Mesenchymal stem cell (in vitro differentiated cells and primary cell): ENCODE measurements at regions not wholly inside any gene's neighbourhood (a gene's known extent, or its start where the extent isn't known, plus 50 kb on each side); places are given as distances from the start of the nearest gene placed in this dataset.

Experiments
- DNase-seq: peaks from one replicate; pipeline ENCODE4 v3.0.0-alpha.2; 2013
- H2AFZ ChIP-seq: one replicate; pipeline ENCODE4 v1.6.1; 2013; ENCODE audit warnings: low read depth, mild to moderate bottlenecking, control low read depth, inconsistent platforms, low read length, moderate library complexity
- H2AK5ac ChIP-seq: 2 replicates; pipeline ENCODE4 v1.6.1; 2013; ENCODE audit warnings: low read length, moderate library complexity, mild to moderate bottlenecking, inconsistent platforms; ENCODE audit not compliant: severe bottlenecking
- H2BK120ac ChIP-seq: one replicate; pipeline ENCODE4 v1.6.1; 2013; ENCODE audit warnings: low read depth, mild to moderate bottlenecking, inconsistent platforms, low read length, moderate library complexity
- H2BK12ac ChIP-seq, 2 experiments: one replicate each; pipeline ENCODE4 v1.6.1; 2013; ENCODE audit warnings: inconsistent platforms in 2 of 2, low read length in 2 of 2, mild to moderate bottlenecking in 2 of 2, moderate library complexity in 2 of 2, control low read depth in 1 of 2
- H2BK15ac ChIP-seq: one replicate; pipeline ENCODE4 v1.6.1; 2013; ENCODE audit warnings: mild to moderate bottlenecking, low read depth, inconsistent platforms; ENCODE audit not compliant: poor library complexity, severe bottlenecking
- H2BK5ac ChIP-seq: 2 replicates; pipeline ENCODE4 v1.6.1; 2013; ENCODE audit warnings: low read depth, mild to moderate bottlenecking, low read length, control low read depth, inconsistent platforms; ENCODE audit not compliant: poor library complexity, severe bottlenecking
- H3K14ac ChIP-seq, 2 experiments: one replicate each; pipeline ENCODE4 v1.6.1; 2013; ENCODE audit warnings: inconsistent platforms in 2 of 2, low read length in 2 of 2, control low read depth in 1 of 2, mild to moderate bottlenecking in 1 of 2, moderate library complexity in 1 of 2
- H3K18ac ChIP-seq, 2 experiments: one replicate each; pipeline ENCODE4 v1.6.1; 2013; ENCODE audit warnings: inconsistent platforms in 2 of 2, low read length in 2 of 2, control low read depth in 1 of 2, low read depth in 1 of 2, mild to moderate bottlenecking in 1 of 2
- H3K23ac ChIP-seq, 2 experiments: one replicate each; pipeline ENCODE4 v1.6.1; 2013; ENCODE audit warnings: inconsistent platforms in 2 of 2, low read length in 2 of 2, mild to moderate bottlenecking in 2 of 2, moderate library complexity in 2 of 2, control low read depth in 1 of 2
- H3K27ac ChIP-seq: 2 replicates; pipeline ENCODE4 v1.5.1; 2013; ENCODE audit warnings: mild to moderate bottlenecking, moderate library complexity, low read length, control low read depth, inconsistent platforms; ENCODE audit not compliant: poor library complexity, severe bottlenecking
- H3K27me3 ChIP-seq, 2 experiments: 2 replicates each; pipeline versions ENCODE4 v1.6.1 to v1.7.0; 2013; ENCODE audit warnings: low read length in 2 of 2, mild to moderate bottlenecking in 2 of 2, moderate library complexity in 2 of 2, control low read depth in 1 of 2, inconsistent platforms in 1 of 2; ENCODE audit not compliant: control insufficient read depth in 1 of 2, insufficient read depth in 1 of 2
- H3K36me3 ChIP-seq, 2 experiments: 2 replicates each; pipeline versions ENCODE4 v1.6.1 to v1.7.0; 2013; ENCODE audit warnings: low read length in 2 of 2, control low read depth in 1 of 2, inconsistent platforms in 1 of 2, low read depth in 1 of 2, mild to moderate bottlenecking in 1 of 2; ENCODE audit not compliant: insufficient read depth in 2 of 2, control insufficient read depth in 1 of 2
- H3K4ac ChIP-seq, 2 experiments: one replicate each; pipeline ENCODE4 v1.6.1; 2013; ENCODE audit warnings: inconsistent platforms in 2 of 2, low read length in 2 of 2, mild to moderate bottlenecking in 2 of 2, moderate library complexity in 2 of 2, control low read depth in 1 of 2, low read depth in 1 of 2
- H3K4me1 ChIP-seq: 2 replicates; pipeline ENCODE4 v1.6.1; 2013; ENCODE audit warnings: low read depth, low read length, control low read depth; ENCODE audit not compliant: control insufficient read depth, insufficient read depth
- H3K4me2 ChIP-seq: 2 replicates; pipeline ENCODE4 v1.6.1; 2013; ENCODE audit warnings: low read length, mild to moderate bottlenecking, inconsistent platforms; ENCODE audit not compliant: poor library complexity, severe bottlenecking
- H3K4me3 ChIP-seq, 2 experiments: 2 replicates each; pipeline versions ENCODE4 v1.5.1 to v1.7.0; 2013; ENCODE audit warnings: low read length in 2 of 2, mild to moderate bottlenecking in 2 of 2, control low read depth in 1 of 2, low read depth in 1 of 2; ENCODE audit not compliant: insufficient read depth in 1 of 2
- H3K79me1 ChIP-seq: replicated peaks from 2 replicates; pipeline ENCODE4 v1.6.1; 2013; ENCODE audit warnings: mild to moderate bottlenecking, control low read depth, low read length, inconsistent platforms; ENCODE audit not compliant: poor library complexity, severe bottlenecking
- H3K9ac ChIP-seq: 2 replicates; pipeline ENCODE4 v1.7.0; 2013; ENCODE audit warnings: mild to moderate bottlenecking, low read length, moderate library complexity
- H3K9me3 ChIP-seq: 2 replicates; pipeline ENCODE4 v1.7.0; 2013; ENCODE audit warnings: mild to moderate bottlenecking, low read length; ENCODE audit not compliant: control insufficient read depth
- H4K8ac ChIP-seq: one replicate; pipeline ENCODE4 v1.6.1; 2013; ENCODE audit warnings: inconsistent platforms, mild to moderate bottlenecking, low read length, moderate library complexity
- H4K91ac ChIP-seq: one replicate; pipeline ENCODE4 v1.6.1; 2013; ENCODE audit warnings: mild to moderate bottlenecking, low read length, inconsistent platforms
- WGBS: methylation state at CpG from one replicate; pipeline ENCODE4 v1.1.7; 2013; ENCODE audit warnings: mixed read lengths; 5-methylcytosine and 5-hydroxymethylcytosine counted together

GRCh38 chr15:70264014-70264582 is 166.4 kb upstream of the TLE3 start:
- Histone ChIP-seq H2BK15ac (no peak overlapping the region), H3K27me3 (peaks cover 24 to 36% of the 10 kb centered on the region in 2 experiments), H3K4me1 (peaks cover 12% of the 10 kb centered on the region), H3K9ac (peak overlapping the region; percentile 14), H2BK12ac (no peak overlapping the region), H3K14ac (no peak overlapping the region), H2AK5ac (no peak overlapping the region), H3K23ac (no peak overlapping the region), H3K18ac (no peak overlapping the region), H4K8ac (no peak overlapping the region), H3K36me3 (no peaks in the 10 kb centered on the region), H4K91ac (no peak overlapping the region), H3K4me3 (no peak overlapping the region), H2AFZ (no peak overlapping the region), H3K9me3 (no peaks in the 10 kb centered on the region), H3K4ac (no peak overlapping the region), H2BK5ac (no peak overlapping the region), H3K79me1 (no peaks in the 10 kb centered on the region), H3K27ac (no peak overlapping the region), H3K4me2 (no peak overlapping the region), H2BK120ac (no peak overlapping the region)
- 55% methylated on average over 7 of the region's 15 CpGs for WGBS
- peak; percentile 10 for DNase-seq

- no peak overlapping the region for H2BK120ac ChIP-seq
- no peaks in the 10 kb centered on the region for H3K79me1 ChIP-seq
- H2BK15ac ChIP-seq = no peak overlapping the region
- no peak overlapping the region for H3K4ac ChIP-seq
- no peaks in the 10 kb centered on the region for H3K9me3 ChIP-seq
- DNase-seq = no peak
- no peak overlapping the region for H3K27ac ChIP-seq
- no peak overlapping the region for H2BK5ac ChIP-seq
- no peak overlapping the region for H2AFZ ChIP-seq
- H3K14ac ChIP-seq = no peak overlapping the region
- no peak overlapping the region for H3K23ac ChIP-seq
- H3K9ac ChIP-seq = no peak overlapping the region
- H3K4me2 ChIP-seq = no peak overlapping the region
- peaks cover 11% of the 10 kb centered on the region for H3K4me1 ChIP-seq
- H3K27me3 ChIP-seq = peaks cover 24 to 39% of the 10 kb centered on the region in 2 experiments
- H4K8ac ChIP-seq = no peak overlapping the region
- no peak overlapping the region for H2BK12ac ChIP-seq
- H3K18ac ChIP-seq = no peak overlapping the region
- 85% methylated on average over 6 of the region's 6 CpGs for WGBS
- no peak overlapping the region for H4K91ac ChIP-seq
- H2AK5ac ChIP-seq = no peak overlapping the region
- no peak overlapping the region for H3K4me3 ChIP-seq
- H3K36me3 ChIP-seq = no peaks in the 10 kb centered on the region
Measured at GRCh38 chr15:70262591-70263274, 165.0 kb upstream of the TLE3 start.

- Histone ChIP-seq H3K4me2 (no peak overlapping the region), H3K36me3 (no peaks in the 10 kb centered on the region), H4K91ac (no peak overlapping the region), H3K18ac (no peak overlapping the region), H3K79me1 (no peaks in the 10 kb centered on the region), H3K9me3 (peaks cover under 1% of the 10 kb centered on the region), H2AK5ac (no peak overlapping the region), H3K4me1 (peaks cover 11% of the 10 kb centered on the region), H2AFZ (no peak overlapping the region), H3K27ac (no peak overlapping the region), H3K27me3 (peaks cover 26 to 41% of the 10 kb centered on the region in 2 experiments), H3K9ac (no peak overlapping the region), H3K4ac (no peak overlapping the region), H2BK12ac (no peak overlapping the region), H3K4me3 (no peak overlapping the region), H4K8ac (no peak overlapping the region), H3K23ac (no peak overlapping the region), H2BK120ac (no peak overlapping the region), H2BK15ac (no peak overlapping the region), H2BK5ac (no peak overlapping the region), H3K14ac (no peak overlapping the region)
- DNase-seq = no peak
- WGBS = 90% methylated on average over 1 of the region's 2 CpGs
Measured at GRCh38 chr15:70262171-70262570, 164.5 kb upstream of the TLE3 start.

GRCh38 chr15:70261083-70261482 is 163.4 kb upstream of the TLE3 start:
- Histone ChIP-seq H3K23ac (no peak overlapping the region), H2BK12ac (no peak overlapping the region), H3K4me2 (no peak overlapping the region), H3K9me3 (peaks cover 3% of the 10 kb centered on the region), H3K4me3 (no peak overlapping the region), H2BK5ac (no peak overlapping the region), H2BK15ac (no peak overlapping the region), H2AFZ (no peak overlapping the region), H3K79me1 (no peaks in the 10 kb centered on the region), H3K9ac (no peak overlapping the region), H3K14ac (no peak overlapping the region), H4K8ac (no peak overlapping the region), H3K27me3 (peaks cover 31 to 46% of the 10 kb centered on the region in 2 experiments), H2AK5ac (no peak overlapping the region), H4K91ac (no peak overlapping the region), H3K36me3 (no peaks in the 10 kb centered on the region), H3K4ac (no peak overlapping the region), H3K18ac (no peak overlapping the region), H3K4me1 (peaks cover 11% of the 10 kb centered on the region), H2BK120ac (no peak overlapping the region), H3K27ac (no peak overlapping the region)
- 96% methylated on average over 3 of the region's 4 CpGs for WGBS
- no peak for DNase-seq
